Endothelial cell (in vitro differentiated cells): ENCODE measurements at regions not wholly inside any gene's neighbourhood (a gene's known extent, or its start where the extent isn't known, plus 50 kb on each side); places are given as distances from the start of the nearest gene placed in this dataset.

Experiments
- DNase-seq: peaks from one replicate; pipeline ENCODE4 v3.0.0; 2021; ENCODE audit warnings: low spot score
- H3K27ac Mint-ChIP-seq: one replicate; pipeline ENCODE4 v1.8.0; 2021; ENCODE audit warnings: mixed read lengths, inconsistent platforms; ENCODE audit not compliant: unreplicated experiment
- H3K27me3 Mint-ChIP-seq: one replicate; pipeline ENCODE4 v1.8.0; 2021; ENCODE audit warnings: mild to moderate bottlenecking, moderate library complexity, mixed read lengths, inconsistent platforms; ENCODE audit not compliant: unreplicated experiment
- H3K36me3 Mint-ChIP-seq: one replicate; pipeline ENCODE4 v1.8.0; 2021; ENCODE audit warnings: mild to moderate bottlenecking, low read depth, mixed read lengths, inconsistent platforms; ENCODE audit not compliant: unreplicated experiment
- H3K4me1 Mint-ChIP-seq: one replicate; pipeline ENCODE4 v1.8.0; 2021; ENCODE audit warnings: mild to moderate bottlenecking, mixed read lengths, inconsistent platforms; ENCODE audit not compliant: unreplicated experiment
- H3K4me3 Mint-ChIP-seq: one replicate; pipeline ENCODE4 v1.8.0; 2021; ENCODE audit warnings: mild to moderate bottlenecking, mixed read lengths, inconsistent platforms; ENCODE audit not compliant: unreplicated experiment
- H3K9me3 Mint-ChIP-seq: one replicate; pipeline ENCODE4 v1.8.0; 2021; ENCODE audit warnings: mixed read lengths, inconsistent platforms; ENCODE audit not compliant: unreplicated experiment
- TF ChIP-seq, protein P1 (sequence below): fragments of 200-600 bp; sonication (generic); IDR thresholded peaks from one replicate; pipeline ENCODE4 v1.5.0; 2021; ENCODE audit warnings: antibody characterized with exemption; ENCODE audit not compliant: unreplicated experiment

DNA sequence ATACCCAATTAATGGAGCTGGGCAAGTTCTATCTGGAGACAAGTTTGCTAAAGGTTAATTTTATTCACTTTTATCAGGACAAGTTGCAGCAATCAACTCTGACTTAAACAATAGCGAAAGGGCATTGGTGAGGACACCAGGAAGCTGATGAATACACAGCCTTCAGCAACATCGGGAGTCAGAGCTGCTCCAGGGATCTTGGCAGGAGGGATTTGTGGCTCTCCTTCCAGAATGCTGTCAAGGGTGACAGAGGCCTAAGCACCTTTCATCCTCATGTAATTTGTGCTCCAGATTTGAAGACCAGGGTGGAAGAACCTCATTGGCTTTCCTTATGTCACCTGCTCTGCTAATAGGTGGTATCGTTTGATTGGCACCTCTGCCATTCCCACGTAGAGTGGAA is 485.6 kb downstream of the NPIPA7 start:
- H3K4me3 Mint-ChIP-seq, result no peak overlapping the region
- H3K4me1 Mint-ChIP-seq, result no peaks in the 10 kb centered on the region
- peaks cover 1% of the 10 kb centered on the region for H3K27me3 Mint-ChIP-seq
- DNase-seq, result no peak
- no peaks in the 10 kb centered on the region for H3K36me3 Mint-ChIP-seq
- H3K27ac Mint-ChIP-seq, result no peak overlapping the region
- no peaks in the 10 kb centered on the region for H3K9me3 Mint-ChIP-seq
- TF ChIP-seq, protein P1, sequence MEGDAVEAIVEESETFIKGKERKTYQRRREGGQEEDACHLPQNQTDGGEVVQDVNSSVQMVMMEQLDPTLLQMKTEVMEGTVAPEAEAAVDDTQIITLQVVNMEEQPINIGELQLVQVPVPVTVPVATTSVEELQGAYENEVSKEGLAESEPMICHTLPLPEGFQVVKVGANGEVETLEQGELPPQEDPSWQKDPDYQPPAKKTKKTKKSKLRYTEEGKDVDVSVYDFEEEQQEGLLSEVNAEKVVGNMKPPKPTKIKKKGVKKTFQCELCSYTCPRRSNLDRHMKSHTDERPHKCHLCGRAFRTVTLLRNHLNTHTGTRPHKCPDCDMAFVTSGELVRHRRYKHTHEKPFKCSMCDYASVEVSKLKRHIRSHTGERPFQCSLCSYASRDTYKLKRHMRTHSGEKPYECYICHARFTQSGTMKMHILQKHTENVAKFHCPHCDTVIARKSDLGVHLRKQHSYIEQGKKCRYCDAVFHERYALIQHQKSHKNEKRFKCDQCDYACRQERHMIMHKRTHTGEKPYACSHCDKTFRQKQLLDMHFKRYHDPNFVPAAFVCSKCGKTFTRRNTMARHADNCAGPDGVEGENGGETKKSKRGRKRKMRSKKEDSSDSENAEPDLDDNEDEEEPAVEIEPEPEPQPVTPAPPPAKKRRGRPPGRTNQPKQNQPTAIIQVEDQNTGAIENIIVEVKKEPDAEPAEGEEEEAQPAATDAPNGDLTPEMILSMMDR, result no peak

DNA sequence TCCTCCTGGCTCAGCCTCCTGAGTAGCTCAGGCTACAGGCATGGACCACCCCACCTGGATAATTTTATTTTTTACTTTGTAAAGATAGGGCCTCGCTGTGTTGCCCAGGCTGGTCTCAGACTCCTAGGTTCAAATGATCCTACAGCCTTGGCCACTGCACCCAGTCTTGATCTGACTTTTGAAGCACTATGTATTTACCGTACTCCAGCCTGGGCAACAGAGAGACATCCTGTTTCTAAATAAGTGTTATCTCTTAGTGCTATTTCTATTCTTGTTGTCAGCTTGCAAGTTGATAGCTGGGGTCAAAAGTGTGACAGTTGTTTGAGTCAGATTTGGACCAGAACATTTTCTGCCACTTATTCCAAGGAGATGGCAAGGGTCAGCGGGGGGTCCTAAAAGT is 486.4 kb downstream of the NPIPA7 start:
- DNase-seq, result no peak
- TF ChIP-seq, protein P1, result no peak
- Mint-ChIP-seq H3K4me1 (no peaks in the 10 kb centered on the region), H3K36me3 (no peaks in the 10 kb centered on the region), H3K9me3 (no peaks in the 10 kb centered on the region), H3K27me3 (peaks cover 1% of the 10 kb centered on the region), H3K27ac (no peak overlapping the region), H3K4me3 (no peak overlapping the region)

DNA sequence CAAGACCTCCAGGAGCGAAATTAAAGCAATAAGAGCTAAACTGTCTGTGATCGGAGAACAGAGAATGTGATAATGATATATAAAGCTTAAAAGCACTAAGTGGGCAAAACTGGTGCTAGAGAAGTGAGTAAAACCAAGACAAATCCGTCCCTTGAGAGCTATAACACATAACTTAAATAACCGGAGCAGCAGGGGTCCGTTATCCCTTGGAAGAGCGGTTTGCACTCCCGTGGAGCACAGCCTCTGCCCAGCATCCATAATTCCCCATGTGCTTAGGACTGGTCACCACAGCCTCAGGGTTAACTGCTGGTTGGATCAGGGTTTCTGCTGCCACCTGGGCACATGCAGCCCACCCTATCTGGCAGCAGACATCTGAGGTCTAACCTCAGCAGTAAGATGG is 489.0 kb downstream of the NPIPA7 start:
- Mint-ChIP-seq H3K27ac (no peak overlapping the region), H3K9me3 (no peaks in the 10 kb centered on the region), H3K4me3 (no peak overlapping the region), H3K27me3 (peaks cover 1% of the 10 kb centered on the region), H3K4me1 (no peaks in the 10 kb centered on the region), H3K36me3 (no peaks in the 10 kb centered on the region)
- no peak for DNase-seq
- TF ChIP-seq, protein P1, result no peak

DNA sequence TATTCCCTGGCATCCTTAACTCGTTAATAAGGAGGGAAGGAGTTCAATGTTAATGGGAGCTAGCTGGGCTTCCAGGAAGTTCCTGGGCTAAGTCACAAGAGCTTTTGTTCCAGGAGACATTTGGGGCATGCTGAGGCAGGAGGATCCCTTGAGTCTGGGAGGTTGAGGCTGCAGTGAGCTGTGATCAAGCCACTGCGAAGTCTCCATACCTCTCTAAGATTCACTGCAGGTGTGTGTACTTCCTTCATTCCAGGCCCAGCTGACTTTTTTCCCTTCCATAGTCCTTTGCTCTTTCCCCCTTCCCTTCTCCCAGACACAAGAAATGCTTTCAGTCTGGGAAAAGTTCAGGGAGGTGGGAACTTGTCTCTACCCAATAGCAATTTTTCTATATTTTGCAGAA is 489.8 kb downstream of the NPIPA7 start:
- no peaks in the 10 kb centered on the region for H3K4me1 Mint-ChIP-seq
- DNase-seq, result no peak
- H3K9me3 Mint-ChIP-seq, result no peaks in the 10 kb centered on the region
- TF ChIP-seq, protein P1, result no peak
- no peak overlapping the region for H3K27ac Mint-ChIP-seq
- no peaks in the 10 kb centered on the region for H3K36me3 Mint-ChIP-seq
- peaks cover 1% of the 10 kb centered on the region for H3K27me3 Mint-ChIP-seq
- no peak overlapping the region for H3K4me3 Mint-ChIP-seq

DNA sequence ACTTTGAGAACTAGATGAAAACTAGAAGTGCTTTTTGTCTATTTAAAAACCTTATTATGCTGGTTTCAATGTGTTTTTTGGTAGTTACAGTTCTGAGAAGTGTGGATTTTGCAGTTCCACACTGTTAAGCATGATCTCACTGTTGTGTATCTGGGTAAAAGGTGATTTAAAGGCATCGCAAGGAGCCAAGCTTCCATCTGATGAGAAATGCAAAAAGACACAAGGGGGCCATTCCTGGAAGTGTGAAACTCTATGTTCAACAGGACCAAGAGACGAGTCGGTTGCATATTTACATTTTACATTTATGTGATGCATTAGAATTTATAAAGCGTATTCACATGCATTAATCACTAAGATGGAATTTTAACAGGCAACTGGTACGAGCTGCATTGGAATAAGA is 490.8 kb downstream of the NPIPA7 start:
- no peak overlapping the region for H3K27ac Mint-ChIP-seq
- no peaks in the 10 kb centered on the region for H3K36me3 Mint-ChIP-seq

More for the DNA sequence above, 490.8 kb downstream of the NPIPA7 start:
- TF ChIP-seq, protein P1, result no peak
- no peak for DNase-seq
- Mint-ChIP-seq H3K4me3 (no peak overlapping the region), H3K27me3 (peaks cover 1% of the 10 kb centered on the region), H3K4me1 (no peaks in the 10 kb centered on the region), H3K9me3 (no peaks in the 10 kb centered on the region)
